Heart left ventricle (tissue), 13 donors: ENCODE measurements at regions not wholly inside any gene's neighbourhood (a gene's known extent, or its start where the extent isn't known, plus 50 kb on each side); places are given as distances from the start of the nearest gene placed in this dataset.

Experiments
- POLR2A ChIP-seq, 2 donors: fragments of 450-650 bp; IDR thresholded peaks; one replicate each; pipeline ENCODE4 v1.6.1; 2017; ENCODE audit warnings: antibody characterized with exemption in 2 of 2, mild to moderate bottlenecking in 2 of 2, moderate library complexity in 2 of 2
- TF ChIP-seq, protein P1 (sequence below), 12 donors: fragments of 200-600 bp; sonication (generic) in 4 of 12; IDR thresholded peaks; one replicate each; pipeline versions ENCODE4 v1.5.0 to v1.8.0; 2018 to 2022; ENCODE audit warnings: antibody characterized with exemption in 12 of 12, mild to moderate bottlenecking in 5 of 12
- donor health status: ischemic (EF 13 %, LVEDD 7.1; RV severe dilation, severe dysfunction).
- donor health status: DM: no; HTN: yes; CAD: no.
- donor health status: DM: no; HTN: no; CAD: no.
- donor health status: ischemic (EF 25% LVEDD 6.9; RV normal size, moderate dysfunction).
- donor health status: ischemic (EF 25% LVEDD 5.7; RV mildly dilated, moderate dysfunction).
- donor health status: ischemic (EF 35%, LVEDD 5.7; RV mildly dilated, moderate dysfunction).
- donor health status: nonischemic (EF 11% LVEDD 7.7; RV severe dilation, severe dysfunction).
- donor health status: DM: yes; HTN: yes; CAD: no.
- donor health status: PGD.
- donor health status: ischemic (EF 29% LVEDD 5.4; RV normal size, mild dysfunction).
- donor health status: nonischemic (EF 23%, LVEDD 6.1; RV moderate dilation, normal function).

GRCh38 chr1:55624766-55625165, 409.6 kb upstream of the USP24 start:
- TF ChIP-seq, protein P1, sequence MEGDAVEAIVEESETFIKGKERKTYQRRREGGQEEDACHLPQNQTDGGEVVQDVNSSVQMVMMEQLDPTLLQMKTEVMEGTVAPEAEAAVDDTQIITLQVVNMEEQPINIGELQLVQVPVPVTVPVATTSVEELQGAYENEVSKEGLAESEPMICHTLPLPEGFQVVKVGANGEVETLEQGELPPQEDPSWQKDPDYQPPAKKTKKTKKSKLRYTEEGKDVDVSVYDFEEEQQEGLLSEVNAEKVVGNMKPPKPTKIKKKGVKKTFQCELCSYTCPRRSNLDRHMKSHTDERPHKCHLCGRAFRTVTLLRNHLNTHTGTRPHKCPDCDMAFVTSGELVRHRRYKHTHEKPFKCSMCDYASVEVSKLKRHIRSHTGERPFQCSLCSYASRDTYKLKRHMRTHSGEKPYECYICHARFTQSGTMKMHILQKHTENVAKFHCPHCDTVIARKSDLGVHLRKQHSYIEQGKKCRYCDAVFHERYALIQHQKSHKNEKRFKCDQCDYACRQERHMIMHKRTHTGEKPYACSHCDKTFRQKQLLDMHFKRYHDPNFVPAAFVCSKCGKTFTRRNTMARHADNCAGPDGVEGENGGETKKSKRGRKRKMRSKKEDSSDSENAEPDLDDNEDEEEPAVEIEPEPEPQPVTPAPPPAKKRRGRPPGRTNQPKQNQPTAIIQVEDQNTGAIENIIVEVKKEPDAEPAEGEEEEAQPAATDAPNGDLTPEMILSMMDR (IDR thresholded peaks at IDR 0.05), result no peak
- no peak for TF ChIP-seq POLR2A (IDR thresholded peaks at IDR 0.05)
